GM23248 (cell line): ENCODE measurements at regions not wholly inside any gene's neighbourhood (a gene's known extent, or its start where the extent isn't known, plus 50 kb on each side); places are given as distances from the start of the nearest gene placed in this dataset.

Experiments
- DNase-seq: peaks from one replicate; pipeline ENCODE4 v3.0.0-alpha.2; 2015
- H2AFZ ChIP-seq: fragments of 200-600 bp; sonication (generic); 2 replicates; pipeline ENCODE4 v1.6.1; 2016; ENCODE audit warnings: antibody characterized with exemption
- H3F3A ChIP-seq: fragments of 200-600 bp; sonication (generic); 2 replicates; pipeline ENCODE4 v1.6.1; 2016; ENCODE audit warnings: mild to moderate bottlenecking, antibody characterized with exemption, mixed run types; ENCODE audit not compliant: insufficient read depth
- H3K27ac ChIP-seq: fragments of 200-600 bp; sonication (generic); 2 replicates; pipeline ENCODE4 v1.5.1; 2016; ENCODE audit warnings: mild to moderate bottlenecking
- H3K27me3 ChIP-seq: fragments of 200-600 bp; sonication (generic); replicated peaks from 2 replicates; pipeline ENCODE4 v1.6.1; 2016; ENCODE audit warnings: mild to moderate bottlenecking; ENCODE audit not compliant: insufficient read depth
- H3K36me3 ChIP-seq: fragments of 200-600 bp; sonication (generic); 2 replicates; pipeline ENCODE4 v1.6.1; 2016; ENCODE audit warnings: low read depth, mild to moderate bottlenecking
- H3K4me1 ChIP-seq: fragments of 200-600 bp; sonication (generic); 2 replicates; pipeline ENCODE4 v1.6.1; 2016; ENCODE audit warnings: mild to moderate bottlenecking; ENCODE audit not compliant: insufficient read depth
- H3K4me2 ChIP-seq: fragments of 200-600 bp; sonication (generic); one replicate; pipeline ENCODE4 v1.6.1; 2016; ENCODE audit warnings: mild to moderate bottlenecking; ENCODE audit not compliant: unreplicated experiment
- H3K4me3 ChIP-seq: fragments of 200-600 bp; sonication (generic); 2 replicates; pipeline ENCODE4 v1.5.1; 2016; ENCODE audit warnings: mild to moderate bottlenecking
- H3K79me2 ChIP-seq: fragments of 200-600 bp; sonication (generic); 2 replicates; pipeline ENCODE4 v1.6.1; 2016; ENCODE audit warnings: mild to moderate bottlenecking; ENCODE audit not compliant: insufficient read depth
- H3K9ac ChIP-seq: fragments of 200-600 bp; sonication (generic); 2 replicates; pipeline ENCODE4 v1.6.1; 2016; ENCODE audit warnings: mild to moderate bottlenecking
- H3K9me2 ChIP-seq: fragments of 200-600 bp; sonication (generic); 2 replicates; pipeline ENCODE4 v1.6.1; 2016; ENCODE audit warnings: mixed run types, mild to moderate bottlenecking, moderate library complexity; ENCODE audit not compliant: insufficient read depth
- H3K9me3 ChIP-seq: fragments of 200-600 bp; sonication (generic); one replicate; pipeline ENCODE4 v1.6.1; 2017; ENCODE audit warnings: low read depth
- H4K20me1 ChIP-seq: fragments of 200-600 bp; sonication (generic); 2 replicates; pipeline ENCODE4 v1.6.0; 2016; ENCODE audit not compliant: insufficient read depth
- EZH2 ChIP-seq: fragments of 200-600 bp; sonication (generic); IDR thresholded peaks from 2 replicates; pipeline ENCODE4 v1.6.1; 2018; ENCODE audit warnings: antibody characterized with exemption, mild to moderate bottlenecking; ENCODE audit not compliant: insufficient read depth, poor library complexity, severe bottlenecking
- EZH2phosphoT487 ChIP-seq: fragments of 200-600 bp; sonication (generic); IDR thresholded peaks from 2 replicates; pipeline ENCODE4 v1.6.1; 2018; ENCODE audit warnings: antibody characterized with exemption, moderate library complexity, mild to moderate bottlenecking, low read depth; ENCODE audit not compliant: insufficient read depth
- WGBS, 2 experiments: methylation state at CpG; one replicate each; pipeline ENCODE4 v1.1.6; 2015 to 2017; ENCODE audit warnings: low lambda C conversion rate in 2 of 2, low coverage in 1 of 2; ENCODE audit errors: missing lambda C conversion rate in 2 of 2; 5-methylcytosine and 5-hydroxymethylcytosine counted together
- in situ Hi-C: fragments of 300-500 bp; cut with MboI; formaldehyde crosslinking; loops from 2 replicates; pipeline ENCODE4 v1.15.0; 2020

DNA sequence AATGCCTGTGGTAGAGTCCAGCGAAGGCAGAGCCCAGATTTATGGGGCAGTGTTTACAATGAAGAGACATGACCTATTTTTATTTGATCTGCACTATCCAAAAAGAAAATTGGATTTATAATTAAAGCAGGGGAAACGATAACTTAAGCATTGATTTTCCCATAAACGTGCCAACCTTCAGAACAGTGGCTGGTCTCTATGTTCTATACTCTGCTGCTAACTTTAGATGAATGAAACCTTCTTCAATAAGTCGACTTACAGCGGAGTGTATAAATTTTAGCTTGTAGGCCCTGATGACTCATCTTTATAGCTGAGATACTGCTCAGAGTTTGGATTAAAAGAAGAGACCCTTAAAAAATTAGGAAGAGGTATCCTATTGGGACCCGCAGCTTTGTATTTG is 452.6 kb downstream of the TLR4 start:
- H2AFZ ChIP-seq: no peak overlapping the region
- H3K4me3 ChIP-seq: no peak overlapping the region
- TF ChIP-seq EZH2: no peak
- 31 to 40% methylated on average over 6 of the region's 6 CpGs for WGBS, 2 experiments
- no peak overlapping the region for H3K4me2 ChIP-seq
- no peaks in the 10 kb centered on the region for H3K79me2 ChIP-seq
- DNase-seq: no peak
- no peaks in the 10 kb centered on the region for H3K36me3 ChIP-seq
- no peak overlapping the region for H3K9ac ChIP-seq
- H3K27ac ChIP-seq: no peak overlapping the region
- no peaks in the 10 kb centered on the region for H3F3A ChIP-seq
- no peaks in the 10 kb centered on the region for H3K9me2 ChIP-seq
- no peaks in the 10 kb centered on the region for H3K9me3 ChIP-seq
- in situ Hi-C loops: no loop called here
- H3K27me3 ChIP-seq: no peaks in the 10 kb centered on the region
- no peaks in the 10 kb centered on the region for H3K4me1 ChIP-seq
- no peaks in the 10 kb centered on the region for H4K20me1 ChIP-seq

- Histone ChIP-seq H3K79me2 (no peaks in the 10 kb centered on the region), H3K9me2 (no peaks in the 10 kb centered on the region), H2AFZ (no peak overlapping the region), H3K27me3 (no peaks in the 10 kb centered on the region), H3K27ac (no peak overlapping the region), H3K4me2 (no peak overlapping the region), H3K9ac (no peak overlapping the region), H4K20me1 (no peaks in the 10 kb centered on the region), H3F3A (no peaks in the 10 kb centered on the region), H3K4me1 (no peaks in the 10 kb centered on the region), H3K4me3 (no peak overlapping the region), H3K9me3 (no peaks in the 10 kb centered on the region), H3K36me3 (no peaks in the 10 kb centered on the region)
- WGBS, 2 experiments: 29 to 43% methylated on average over 3 of the region's 3 CpGs
- TF ChIP-seq EZH2phosphoT487: no peak
- TF ChIP-seq EZH2: no peak
- in situ Hi-C loops: no loop called here
- DNase-seq: no peak
Measured at GRCh38 chr9:118162716-118163115, 458.5 kb downstream of the TLR4 start.

DNA sequence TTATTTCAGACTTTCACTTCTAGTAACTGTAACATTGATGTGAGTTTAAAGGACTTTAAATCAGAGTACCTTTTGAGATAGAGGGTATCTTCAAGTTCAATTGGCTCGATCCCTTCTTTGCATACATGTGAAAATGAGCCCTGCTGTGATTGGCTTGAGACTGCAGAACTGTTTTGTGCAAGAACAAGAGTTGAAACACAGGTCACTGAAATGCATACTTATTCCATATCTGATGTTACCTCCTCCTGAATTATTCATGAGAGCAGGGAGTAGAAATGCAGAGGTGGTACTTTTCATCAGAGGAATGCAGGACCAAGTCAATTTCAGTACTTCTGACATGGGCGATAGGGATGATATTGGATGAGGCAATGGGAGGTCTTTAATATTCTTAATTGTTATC is 459.5 kb downstream of the TLR4 start:
- Histone ChIP-seq H2AFZ (no peak overlapping the region), H3F3A (no peaks in the 10 kb centered on the region), H3K27me3 (no peaks in the 10 kb centered on the region), H3K79me2 (no peaks in the 10 kb centered on the region), H3K4me2 (no peak overlapping the region), H4K20me1 (no peaks in the 10 kb centered on the region), H3K36me3 (no peaks in the 10 kb centered on the region), H3K4me3 (no peak overlapping the region), H3K9me2 (no peaks in the 10 kb centered on the region), H3K9ac (no peak overlapping the region), H3K4me1 (no peaks in the 10 kb centered on the region), H3K9me3 (no peaks in the 10 kb centered on the region), H3K27ac (no peak overlapping the region)
- TF ChIP-seq EZH2: no peak
- no peak for TF ChIP-seq EZH2phosphoT487
- DNase-seq: no peak
- 25 to 30% methylated on average over 2 of the region's 2 CpGs for WGBS, 2 experiments
- in situ Hi-C loops: no loop called here

- DNase-seq: no peak
- WGBS, 2 experiments: 21 to 35% methylated on average over 1 of the region's 1 CpG
- Histone ChIP-seq H3K27me3 (no peaks in the 10 kb centered on the region), H3F3A (no peaks in the 10 kb centered on the region), H4K20me1 (no peaks in the 10 kb centered on the region), H3K4me3 (no peak overlapping the region), H3K27ac (no peak overlapping the region), H3K79me2 (no peaks in the 10 kb centered on the region), H2AFZ (no peak overlapping the region), H3K4me2 (no peak overlapping the region), H3K9me3 (no peaks in the 10 kb centered on the region), H3K9me2 (no peaks in the 10 kb centered on the region), H3K9ac (no peak overlapping the region), H3K36me3 (no peaks in the 10 kb centered on the region), H3K4me1 (no peaks in the 10 kb centered on the region)
- in situ Hi-C loops: no loop called here
- TF ChIP-seq EZH2phosphoT487 (no peak), EZH2 (no peak)
Measured at GRCh38 chr9:118165451-118165850, 461.2 kb downstream of the TLR4 start.

- no peaks in the 10 kb centered on the region for H4K20me1 ChIP-seq
- 15 to 20% methylated on average over 6 of the region's 6 CpGs for WGBS, 2 experiments
- no peak overlapping the region for H2AFZ ChIP-seq
- TF ChIP-seq EZH2phosphoT487 (no peak), EZH2 (no peak)
- no peak overlapping the region for H3K27ac ChIP-seq
- no peaks in the 10 kb centered on the region for H3K9me3 ChIP-seq
- no peaks in the 10 kb centered on the region for H3K36me3 ChIP-seq
- no peaks in the 10 kb centered on the region for H3K4me1 ChIP-seq
- H3K27me3 ChIP-seq: no peaks in the 10 kb centered on the region; the same call in 1 of the 2 replicates
- H3K4me2 ChIP-seq: no peak overlapping the region
- H3K9me2 ChIP-seq: no peaks in the 10 kb centered on the region
- peak; percentile 69 for DNase-seq
- no peak overlapping the region for H3K4me3 ChIP-seq
- no peak overlapping the region for H3K9ac ChIP-seq
- H3K79me2 ChIP-seq: no peaks in the 10 kb centered on the region
- in situ Hi-C loops: no loop called here
- no peaks in the 10 kb centered on the region for H3F3A ChIP-seq
Measured at GRCh38 chr9:118170032-118170955, 466.1 kb downstream of the TLR4 start.
